ENCODE measurements at regions not wholly inside any gene's neighbourhood (a gene's known extent, or its start where the extent isn't known, plus 50 kb on each side); places are given as distances from the start of the nearest gene placed in this dataset.
A peak's percentile ranks its signal among the peaks of the same experiment; 100 is the strongest.
"Not testable (repeated sequence)": the region's sequence is repeated elsewhere in the genome, so short reads cannot be mapped to it uniquely, and the experiment has no call there.

GRCh38 chr4:26048378-26048882, 134.4 kb downstream of the SMIM20 start:
- DNase-seq, result no peak

- DNase-seq, result no peak
Measured at GRCh38 chr4:26048950-26049349, 134.9 kb downstream of the SMIM20 start.

GRCh38 chr4:26049447-26049846, 135.4 kb downstream of the SMIM20 start:
- no peak for DNase-seq

- peak; percentile 88 for DNase-seq
Measured at GRCh38 chr4:26050212-26050643, 136.2 kb downstream of the SMIM20 start.

GRCh38 chr4:26050671-26051070, 136.7 kb downstream of the SMIM20 start:
- no peak for DNase-seq

- no peak for DNase-seq
Measured at GRCh38 chr4:26051240-26051639, 137.2 kb downstream of the SMIM20 start.

GRCh38 chr4:26052663-26053541, 138.9 kb downstream of the SMIM20 start:
- DNase-seq, result no peak

GRCh38 chr4:26053761-26054160, 139.7 kb downstream of the SMIM20 start:
- no peak for DNase-seq

GRCh38 chr4:26055855-26056254, 141.8 kb downstream of the SMIM20 start:
- no peak for DNase-seq

- no peak for DNase-seq
Measured at GRCh38 chr4:26056406-26056805, 142.4 kb downstream of the SMIM20 start.

- peak; percentile 37 for DNase-seq
Measured at GRCh38 chr4:26057839-26058238, 143.8 kb downstream of the SMIM20 start.

GRCh38 chr4:26058537-26058936, 144.5 kb downstream of the SMIM20 start:
- DNase-seq, result no peak

- no peak for DNase-seq
Measured at GRCh38 chr4:26059391-26060154, 145.6 kb downstream of the SMIM20 start.

- DNase-seq, result no peak
Measured at GRCh38 chr4:26060286-26060685, 146.3 kb downstream of the SMIM20 start.

- peak; percentile 64 for DNase-seq
Measured at GRCh38 chr4:26061248-26061986, 147.4 kb downstream of the SMIM20 start.

GRCh38 chr4:26062215-26062614, 148.2 kb downstream of the SMIM20 start:
- no peak for DNase-seq

GRCh38 chr4:26064009-26064408, 150.0 kb downstream of the SMIM20 start:
- DNase-seq, result not testable (repeated sequence)

GRCh38 chr4:26065833-26066232, 151.8 kb downstream of the SMIM20 start:
- DNase-seq, result no peak

- DNase-seq, result no peak
Measured at GRCh38 chr4:26067035-26067434, 153.0 kb downstream of the SMIM20 start.

- peak; percentile 40 for DNase-seq
Measured at GRCh38 chr4:26069218-26069617, 155.2 kb downstream of the SMIM20 start.

- DNase-seq, result no peak
Measured at GRCh38 chr4:26071688-26072087, 157.7 kb downstream of the SMIM20 start.

- no peak for DNase-seq
Measured at GRCh38 chr4:26073886-26074560, 160.0 kb downstream of the SMIM20 start.
